NCI-H1436 (cell line): ENCODE measurements at regions not wholly inside any gene's neighbourhood (a gene's known extent, or its start where the extent isn't known, plus 50 kb on each side); places are given as distances from the start of the nearest gene placed in this dataset.

Experiments used
- DNase-seq: peaks from one replicate; lab custom pipeline; 2025; lab: John Stamatoyannopoulos, UW

DNA sequence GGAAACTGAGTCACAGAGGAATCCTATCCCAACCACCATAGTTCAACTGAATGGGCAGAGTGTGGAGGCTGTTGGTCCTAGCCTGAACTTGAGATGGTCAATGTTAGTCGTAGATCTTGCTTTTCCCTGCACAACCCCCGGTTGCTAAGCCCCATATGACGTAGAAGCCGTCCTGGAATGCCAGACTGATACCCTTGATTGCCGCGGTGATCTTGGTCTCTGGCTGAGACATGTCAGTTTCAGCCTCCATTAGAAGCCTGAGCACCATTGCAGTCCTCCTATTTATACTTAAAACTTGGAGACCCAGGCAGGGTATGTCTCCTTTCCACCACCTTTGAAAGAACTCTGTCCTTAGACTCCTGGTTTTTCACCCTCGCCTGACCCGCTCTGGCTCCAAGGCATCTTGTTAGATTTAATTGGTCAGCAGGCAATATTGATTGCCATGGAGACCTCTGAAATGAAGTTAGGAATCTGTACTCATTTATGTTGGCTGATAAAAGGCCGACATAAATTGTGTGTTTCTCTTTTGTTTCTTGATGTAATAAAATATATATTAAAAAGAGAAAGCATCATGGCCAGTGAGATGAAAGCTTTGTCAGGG lies 53.4 kb downstream of the RPLP1 start:
- DNase-seq, result no peak

DNA sequence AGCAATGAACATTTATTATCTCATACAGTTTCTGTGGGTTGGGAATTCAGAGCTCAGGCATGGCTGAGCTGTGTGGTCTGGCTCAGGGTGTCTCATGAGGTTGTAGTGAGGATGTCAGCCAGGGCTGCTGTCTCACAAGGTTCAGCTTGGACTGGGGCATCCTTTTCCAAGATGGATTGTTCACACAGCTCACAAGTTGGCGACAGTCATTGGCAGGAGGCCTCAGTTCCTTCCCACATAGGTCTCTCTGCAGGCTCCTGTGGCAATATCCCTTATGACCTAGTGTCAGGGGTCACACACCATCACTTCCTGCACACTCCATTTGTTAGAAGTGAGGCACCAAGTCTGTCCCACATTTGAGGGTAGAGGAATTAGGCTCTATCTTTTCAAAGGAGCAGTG lies 56.0 kb downstream of the RPLP1 start:
- DNase-seq, result no peak

DNA sequence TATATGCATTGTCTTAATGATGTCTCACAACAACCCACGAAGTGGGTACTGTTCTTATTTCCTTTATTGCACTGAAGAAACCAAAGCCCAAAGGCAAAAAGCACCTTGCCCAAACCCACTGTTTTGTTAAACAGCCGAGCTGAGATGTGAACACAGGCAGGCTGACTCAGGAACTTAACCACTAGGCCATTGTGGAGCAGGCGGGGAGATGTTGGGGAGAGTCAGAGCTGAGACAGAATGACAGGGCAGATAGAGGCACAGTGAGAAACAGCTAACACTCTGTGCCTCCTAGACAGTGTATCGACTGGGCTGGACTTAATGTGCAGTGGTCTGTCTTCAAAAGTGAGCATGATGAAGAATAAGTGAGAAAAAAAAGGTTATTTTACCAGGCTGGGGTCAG lies 56.5 kb downstream of the RPLP1 start:
- DNase-seq, result no peak

DNA sequence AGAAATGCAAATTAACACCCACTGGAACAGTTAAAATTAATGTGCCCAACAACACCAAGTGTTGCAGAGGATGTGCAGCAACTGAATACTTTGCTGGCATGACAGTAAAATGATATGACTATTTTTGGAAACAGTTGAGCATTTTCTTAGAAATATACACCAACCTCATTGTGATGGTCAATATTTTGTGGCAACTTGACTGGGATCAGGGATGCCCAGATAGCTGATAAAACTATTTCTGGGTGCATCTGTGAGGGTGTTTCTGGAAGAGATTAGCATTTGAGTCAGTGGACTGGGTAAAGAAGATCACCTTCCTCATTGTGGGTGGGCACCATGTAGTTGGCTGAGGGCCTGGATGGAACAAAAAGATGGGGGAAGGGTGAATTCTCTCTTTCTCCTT lies 57.9 kb downstream of the RPLP1 start:
- DNase-seq, result no peak

DNA sequence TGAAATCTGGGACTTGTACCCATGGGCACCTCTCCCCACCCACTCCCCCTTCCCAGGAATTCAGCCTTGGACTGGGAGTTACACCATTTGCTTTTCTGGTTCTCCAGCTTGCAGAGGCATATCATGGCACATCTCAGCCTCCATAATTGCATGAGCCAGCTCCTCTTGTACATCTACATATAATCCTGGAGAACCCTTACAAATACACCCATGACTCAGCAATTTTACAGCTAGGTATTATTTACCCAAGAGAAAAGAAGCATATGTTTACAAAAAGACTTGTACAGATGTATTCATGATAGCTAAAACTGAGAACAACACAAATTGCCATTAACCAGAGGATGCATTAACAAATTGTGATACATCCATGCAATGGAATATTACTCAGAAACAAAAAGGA lies 58.4 kb downstream of the RPLP1 start:
- DNase-seq, result no peak

DNA sequence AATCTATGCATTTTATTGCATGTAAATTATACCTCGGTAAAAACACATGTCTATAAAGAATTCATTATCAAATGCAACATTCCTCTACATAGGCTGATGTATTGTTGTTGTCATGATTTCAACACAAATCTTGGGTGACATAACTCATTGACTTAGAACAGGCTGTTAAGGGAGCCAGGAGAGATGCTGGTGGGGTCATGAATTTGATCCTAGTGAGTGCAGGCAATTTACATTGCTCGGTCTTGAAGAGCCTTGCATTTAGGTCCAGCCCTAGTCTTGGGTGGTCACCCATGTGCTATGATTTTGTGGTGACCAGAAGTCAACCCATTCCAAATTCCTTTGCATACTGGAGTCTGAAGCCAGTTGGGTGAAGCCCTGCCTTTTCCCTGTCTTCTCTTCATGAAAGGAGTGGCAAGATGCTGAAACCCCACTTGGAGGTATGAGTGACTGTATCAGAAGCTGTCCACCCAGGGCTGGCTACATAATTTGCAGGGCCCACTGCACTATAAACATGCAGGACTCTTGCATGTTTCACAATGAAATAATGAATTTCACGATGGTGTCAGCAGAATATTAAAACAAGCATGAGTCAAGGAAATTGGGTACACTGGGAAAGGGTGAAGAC lies 59.2 kb downstream of the RPLP1 start:
- DNase-seq, result no peak

DNA sequence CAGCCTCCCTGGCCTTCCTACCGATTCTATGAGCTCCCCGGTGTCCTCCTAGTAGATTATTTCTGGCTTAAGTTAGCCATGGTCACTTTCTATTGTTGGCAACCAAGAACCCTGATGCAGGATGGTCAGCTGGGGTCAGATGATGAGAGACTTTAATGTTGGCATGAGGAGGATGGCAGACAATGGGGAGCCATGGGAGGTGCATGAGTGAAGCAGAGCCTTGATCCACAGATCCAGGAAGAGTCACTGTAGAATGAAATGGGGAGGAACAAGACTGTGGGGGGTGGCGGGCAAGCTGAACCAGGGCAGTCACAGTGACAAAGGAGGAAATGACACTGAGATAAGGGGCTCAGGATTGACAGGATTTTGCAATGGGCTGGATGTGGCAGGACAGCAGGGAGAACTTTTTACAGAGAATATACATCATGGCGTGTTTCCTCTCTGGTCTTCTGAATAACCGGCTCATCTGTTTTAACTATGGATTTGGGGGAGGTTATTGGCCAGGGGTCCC lies 60.9 kb downstream of the RPLP1 start:
- no peak for DNase-seq

DNA sequence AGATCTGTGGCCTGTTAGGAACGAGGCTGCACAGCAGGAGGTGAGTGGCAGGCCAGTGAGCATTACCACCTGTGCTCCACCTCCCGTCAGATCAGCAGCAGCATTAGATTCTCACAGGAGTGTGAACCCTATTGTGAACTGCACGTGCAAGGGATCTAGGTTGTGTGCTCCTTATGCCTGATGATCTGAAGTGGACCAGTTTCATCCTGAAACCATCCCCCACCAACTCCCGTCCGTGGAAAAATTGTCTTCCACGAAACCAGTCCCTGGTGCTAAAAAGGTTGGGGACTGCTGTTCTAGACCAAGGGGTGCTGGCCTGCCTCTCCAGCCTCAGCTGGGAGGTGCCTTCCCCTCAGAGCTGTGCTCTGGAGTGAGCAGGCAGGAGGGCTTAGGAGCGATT lies 61.4 kb downstream of the RPLP1 start:
- no peak for DNase-seq

DNA sequence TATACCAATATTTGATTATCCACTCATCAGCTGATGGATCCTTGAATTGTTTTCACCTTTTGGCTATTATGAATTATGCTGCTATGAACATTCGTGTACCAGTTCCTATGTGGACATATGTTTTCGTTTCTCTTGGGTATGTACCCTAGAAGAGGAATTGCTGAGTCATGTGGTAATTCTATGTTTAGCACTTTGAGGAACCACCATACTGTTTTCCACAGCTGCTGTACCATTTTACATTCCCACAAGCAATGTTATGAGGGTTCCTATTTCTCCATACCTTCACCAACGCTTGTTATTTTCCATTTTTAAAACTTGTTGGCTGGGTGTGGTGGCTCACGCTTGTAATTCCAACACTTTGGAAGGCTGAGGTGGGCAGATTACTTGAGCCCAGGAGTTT lies 62.9 kb downstream of the RPLP1 start:
- DNase-seq, result no peak

DNA sequence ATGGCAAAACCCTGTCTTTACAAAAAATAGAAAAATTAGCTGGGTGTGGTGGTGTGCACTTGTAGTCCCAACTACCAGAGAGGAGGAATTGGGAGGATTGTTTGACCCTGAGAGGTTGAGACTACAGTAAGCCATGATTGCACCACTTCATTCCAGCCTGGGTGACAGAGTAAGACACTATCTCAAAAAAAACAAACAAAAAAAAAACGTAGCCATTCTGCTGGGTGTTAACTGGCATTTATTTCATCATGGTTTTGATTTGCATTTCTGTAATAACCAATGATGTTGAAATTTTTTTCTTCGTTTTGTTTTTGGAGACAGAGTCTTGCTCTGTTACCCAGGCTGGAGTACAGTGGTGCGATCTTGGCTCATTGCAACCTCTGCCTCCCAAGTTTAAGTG lies 63.3 kb downstream of the RPLP1 start:
- no peak for DNase-seq

DNA sequence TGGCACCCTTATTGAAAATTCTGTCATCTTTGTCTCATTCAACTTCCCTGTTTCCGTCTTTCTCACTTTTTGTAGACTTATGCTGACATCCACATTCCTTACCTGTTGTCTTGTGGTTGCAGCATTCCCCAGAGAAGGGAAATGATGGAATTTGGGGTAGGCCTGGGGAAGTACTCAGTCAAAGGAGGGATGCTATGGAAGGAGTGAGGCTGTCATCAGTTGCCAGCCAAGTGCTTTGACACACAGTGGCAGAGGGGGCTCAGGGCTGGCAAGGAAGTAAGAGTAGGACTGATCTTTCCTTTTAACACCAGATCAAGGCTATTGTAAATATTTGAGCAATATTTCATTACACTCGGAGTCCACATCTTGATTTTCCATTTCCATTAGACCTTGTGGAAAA lies 64.4 kb downstream of the RPLP1 start:
- no peak for DNase-seq

DNA sequence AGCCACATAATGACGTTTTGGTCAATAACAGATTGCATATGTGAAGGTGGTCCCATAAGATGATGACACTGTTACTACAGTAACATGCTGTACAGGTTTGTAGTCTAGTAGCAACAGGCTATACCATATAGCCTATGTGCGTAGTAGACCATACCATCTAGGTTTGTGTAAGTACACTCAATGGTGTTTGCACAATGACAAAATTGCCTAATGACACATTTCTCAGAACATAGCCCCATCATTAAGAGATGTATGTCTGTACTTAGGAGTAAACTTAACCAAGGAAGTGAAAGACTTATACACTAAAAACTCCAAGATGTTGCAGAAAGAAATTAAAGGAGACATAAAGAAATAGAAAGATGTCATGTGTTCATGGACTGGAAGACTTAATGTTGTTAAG lies 66.2 kb downstream of the RPLP1 start:
- no peak for DNase-seq

DNA sequence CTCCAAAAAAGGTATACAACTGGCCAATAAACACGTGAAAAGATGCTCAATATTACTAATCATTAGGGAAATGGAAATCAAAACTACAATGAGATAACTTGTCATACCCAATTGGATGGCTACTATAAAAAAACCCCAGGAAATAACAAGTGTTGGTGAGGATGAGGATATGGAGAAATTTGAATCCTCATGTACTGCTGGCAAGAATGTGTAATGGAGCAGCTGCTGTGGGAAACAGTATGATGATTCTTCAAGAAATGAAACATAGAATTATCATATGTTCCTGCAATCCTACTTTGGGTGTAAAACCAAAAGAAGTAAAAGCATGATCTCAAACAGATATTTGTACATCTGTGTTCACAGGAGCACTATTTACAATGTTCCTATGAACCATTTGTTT lies 67.4 kb downstream of the RPLP1 start:
- DNase-seq, result no peak

DNA sequence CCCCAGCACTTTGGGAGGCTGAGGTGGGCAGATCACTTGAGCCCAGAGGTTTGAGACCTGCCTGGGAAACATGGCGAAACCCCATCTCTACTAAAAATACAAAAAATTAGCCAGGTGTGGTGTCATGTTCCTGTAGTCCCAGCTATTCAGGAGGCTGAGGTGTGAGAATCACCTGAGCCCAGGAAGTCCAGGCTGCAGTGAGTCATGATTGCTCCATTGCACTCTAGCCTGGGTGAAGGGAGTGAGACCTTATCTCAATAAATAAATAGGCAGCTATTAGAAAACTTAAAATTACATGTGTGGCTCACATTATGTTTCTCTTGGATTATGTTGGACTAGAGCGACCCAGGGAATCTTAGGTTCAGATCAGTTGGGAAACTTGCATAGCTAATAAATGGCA lies 69.7 kb downstream of the RPLP1 start:
- no peak for DNase-seq

DNA sequence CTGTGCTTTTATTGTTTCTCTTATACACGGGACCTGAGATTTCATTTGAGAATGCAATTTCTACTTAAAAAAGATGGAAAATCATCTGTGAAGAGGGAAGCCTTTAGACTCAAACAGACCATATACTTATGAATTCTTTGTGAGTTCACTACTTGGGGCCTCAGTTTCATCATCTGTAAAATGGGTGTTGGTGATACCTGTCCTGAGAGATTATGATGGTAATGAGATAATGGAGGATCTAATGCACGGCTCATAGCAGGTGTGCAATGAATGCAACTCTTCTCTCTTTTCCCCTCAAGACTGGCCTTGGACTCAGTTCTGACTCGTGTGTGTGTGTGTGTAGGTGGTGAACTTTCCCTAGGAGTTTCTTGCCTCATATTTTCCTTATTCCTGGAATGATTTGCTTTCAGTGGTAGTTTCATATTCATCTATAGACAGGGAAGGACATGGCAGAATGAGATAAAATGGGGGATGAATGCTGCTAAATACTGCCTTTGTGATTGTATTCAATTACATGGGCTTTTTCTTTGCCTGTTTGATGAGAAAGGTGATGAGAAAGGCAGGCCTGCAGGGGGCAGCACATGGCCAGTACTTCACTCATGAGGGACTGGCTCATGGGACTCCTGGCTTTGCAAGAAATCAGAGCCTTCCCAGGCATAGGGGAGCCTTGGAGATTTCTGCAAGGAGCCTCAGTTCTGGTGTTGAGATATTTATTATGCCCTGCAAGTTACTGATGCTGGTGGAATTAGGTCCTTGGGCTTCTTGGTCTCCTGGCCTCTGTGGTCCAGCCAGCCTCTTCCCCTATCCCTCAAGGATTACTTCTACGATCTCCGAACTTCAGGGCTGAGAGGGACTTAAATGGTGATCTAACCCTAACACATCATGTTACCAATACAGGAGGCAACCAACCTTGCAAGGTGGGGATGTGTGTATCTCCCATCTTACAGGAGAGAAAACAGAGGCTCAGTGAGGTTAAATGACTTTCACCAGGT lies 70.7 kb downstream of the RPLP1 start:
- DNase-seq, result peak; percentile 83

DNA sequence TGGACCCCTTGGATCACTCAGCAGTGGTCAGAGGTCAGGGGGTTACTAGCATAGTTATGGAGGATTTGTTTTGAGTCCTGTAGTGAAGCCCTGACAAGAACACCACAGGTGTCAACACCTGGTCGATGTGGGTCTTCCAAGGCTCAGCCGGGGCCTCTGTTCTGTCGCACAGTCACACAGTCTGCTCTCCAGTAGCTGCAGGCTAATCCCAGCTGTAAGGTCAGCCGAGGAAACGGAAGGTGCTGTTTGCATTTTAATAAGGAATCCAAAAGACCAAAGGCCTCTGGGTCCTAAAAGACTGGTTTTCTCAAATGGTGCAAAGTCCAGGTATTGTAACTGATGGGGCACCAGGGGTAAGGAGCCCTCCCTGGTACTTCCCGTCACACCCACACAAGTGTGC lies 71.7 kb downstream of the RPLP1 start:
- DNase-seq, result no peak

DNA sequence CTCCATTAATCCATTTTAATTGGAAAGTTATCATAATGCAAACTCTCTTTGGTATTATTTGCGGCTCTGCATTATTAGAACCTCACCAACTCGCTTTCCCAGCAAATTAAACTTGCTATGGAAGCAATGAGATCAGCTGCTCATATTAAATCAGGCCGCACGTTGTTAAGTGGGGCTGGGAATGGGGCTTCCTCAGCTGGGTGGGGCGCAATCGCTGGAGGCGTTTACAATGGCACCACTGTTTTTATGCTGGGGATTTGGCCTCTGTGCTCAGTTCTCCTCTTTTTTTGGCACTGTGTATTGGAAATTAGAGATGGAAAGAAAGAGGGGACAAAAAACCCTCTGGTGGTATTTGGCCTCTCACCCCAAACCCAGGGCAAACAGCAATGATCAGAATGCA lies 72.2 kb downstream of the RPLP1 start:
- no peak for DNase-seq

DNA sequence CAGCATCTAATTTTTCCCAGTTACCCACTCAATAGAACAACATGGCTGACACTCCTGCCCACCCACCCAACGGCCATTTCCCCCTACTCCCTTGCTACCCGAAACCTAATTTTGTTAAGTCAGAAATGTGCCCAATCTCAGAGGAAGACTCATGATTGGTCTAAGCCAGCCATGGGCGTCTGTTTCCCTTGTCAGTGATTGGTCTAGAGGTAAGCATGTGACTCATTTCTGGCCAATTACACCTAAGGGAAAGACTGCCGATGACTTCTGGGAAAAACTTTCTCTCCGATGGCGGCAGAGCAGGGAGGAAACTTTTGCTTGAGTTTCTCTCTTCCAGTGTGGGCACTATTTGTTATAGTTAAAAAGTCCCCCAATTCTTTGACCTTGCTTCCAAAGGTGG lies 72.9 kb downstream of the RPLP1 start:
- no peak for DNase-seq

DNA sequence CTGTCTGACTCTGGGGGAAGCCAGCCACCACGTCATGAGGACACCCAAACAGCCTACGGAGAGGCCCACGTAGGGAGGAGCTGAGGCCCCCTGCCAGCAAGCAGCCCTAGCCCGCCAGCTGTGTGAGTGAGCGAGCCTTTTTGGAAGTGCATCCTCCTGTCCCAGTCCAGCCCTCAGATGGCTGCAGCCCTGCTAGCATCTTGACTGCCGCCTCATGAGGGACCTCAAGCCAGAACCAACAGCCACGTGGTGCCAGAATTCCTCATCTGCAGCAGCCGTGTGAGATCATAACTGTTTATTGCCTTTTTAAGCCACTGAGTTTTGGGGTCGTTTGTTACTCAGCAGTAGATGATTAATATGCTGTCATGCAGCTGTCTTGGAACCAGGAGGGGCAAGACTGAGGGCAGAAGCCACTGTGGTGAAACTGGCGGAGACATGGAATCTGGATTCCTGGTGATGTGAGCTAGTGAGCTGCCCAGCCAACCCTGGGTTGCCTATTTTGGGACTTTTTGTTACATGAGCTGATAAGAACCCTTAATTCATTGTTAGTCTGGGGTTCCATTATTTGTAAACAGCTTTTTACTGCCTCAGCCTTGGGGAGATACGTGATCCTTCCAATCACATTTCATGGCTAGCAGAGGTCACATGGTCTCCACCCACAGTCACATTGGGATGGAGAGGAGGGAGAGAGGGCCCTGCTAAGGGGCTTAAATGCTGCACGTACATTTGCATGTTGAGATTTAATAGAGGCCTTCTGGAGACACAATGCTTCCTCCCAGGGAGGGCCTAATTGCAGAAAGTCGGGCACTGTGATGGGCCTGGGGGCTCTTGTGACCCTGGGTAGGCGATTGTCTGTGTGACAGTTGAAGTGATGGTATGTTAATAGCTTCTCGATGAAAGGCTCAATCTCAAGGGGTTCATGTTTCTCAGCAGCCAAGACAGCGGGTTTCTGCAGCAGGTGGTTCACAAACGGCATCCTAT lies 73.8 kb downstream of the RPLP1 start:
- DNase-seq, result no peak

DNA sequence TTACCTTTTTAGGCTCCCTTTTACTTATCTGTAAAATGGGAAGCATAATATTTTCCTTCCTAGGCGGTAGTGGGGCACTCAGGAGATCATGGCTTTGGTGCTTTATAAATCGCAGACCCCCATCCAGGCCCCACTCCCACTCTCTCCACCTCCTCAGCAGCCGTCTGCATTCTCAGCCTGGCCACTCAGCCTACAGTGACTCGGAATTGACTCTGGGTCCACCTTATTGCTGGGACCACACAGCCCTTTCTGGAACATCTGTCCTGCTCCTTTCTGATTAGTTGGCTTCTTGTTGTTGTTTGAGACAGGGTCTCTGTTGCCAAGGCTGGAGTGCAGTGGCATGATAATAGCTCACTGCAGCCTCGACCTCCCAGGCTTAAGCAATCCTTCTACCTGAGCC lies 76.5 kb downstream of the RPLP1 start:
- DNase-seq, result no peak

DNA sequence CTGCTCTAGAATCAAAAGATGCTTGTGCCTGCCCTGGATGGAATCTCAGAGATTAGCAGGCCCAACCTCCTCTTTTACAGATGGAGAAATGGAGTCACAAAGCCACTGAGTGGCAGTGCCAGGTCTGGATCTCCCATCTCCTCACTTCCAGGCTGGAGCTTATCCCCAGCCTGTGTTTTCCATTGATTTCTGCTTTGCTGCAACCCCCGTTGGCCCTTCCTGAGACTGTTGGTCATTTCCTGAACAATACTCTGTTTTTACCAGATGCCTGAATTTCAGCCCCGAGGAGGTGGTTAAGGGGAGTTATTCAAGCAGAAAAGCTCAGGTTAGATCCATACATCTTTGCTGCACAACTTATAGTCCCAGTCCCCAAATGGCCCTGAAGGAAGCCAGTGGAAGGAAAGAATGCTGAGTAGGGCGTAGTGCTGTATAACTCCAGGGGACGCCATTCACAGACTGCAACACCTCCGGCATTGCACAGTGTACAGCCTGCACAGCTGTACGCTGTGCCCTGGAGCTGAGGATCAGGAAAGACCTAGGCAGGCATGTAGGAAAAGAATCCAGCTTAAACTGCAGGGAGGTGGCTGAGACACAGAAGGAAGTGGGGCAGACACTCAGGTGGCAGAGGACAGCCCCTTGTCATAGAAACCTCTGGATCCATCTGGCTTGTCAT lies 77.5 kb downstream of the RPLP1 start:
- DNase-seq, result no peak
